PC-9 (cell line): ENCODE measurements at regions not wholly inside any gene's neighbourhood (a gene's known extent, or its start where the extent isn't known, plus 50 kb on each side); places are given as distances from the start of the nearest gene placed in this dataset.

Experiments
- EZH2 ChIP-seq: fragments of 200-600 bp; sonication (generic); IDR thresholded peaks from 2 replicates; pipeline ENCODE4 v1.8.0; 2017; ENCODE audit warnings: antibody characterized with exemption, low read depth
- TF ChIP-seq, protein P1 (sequence below): fragments of 200-600 bp; sonication (generic); conservative IDR thresholded peaks from 2 replicates; pipeline ENCODE4 v1.6.1; 2017; ENCODE audit warnings: mixed run types, antibody characterized with exemption, mild to moderate bottlenecking, moderate library complexity

GRCh38 chr16:6828690-6829089 is 504.0 kb upstream of the RBFOX1 start:
- TF ChIP-seq, protein P1, sequence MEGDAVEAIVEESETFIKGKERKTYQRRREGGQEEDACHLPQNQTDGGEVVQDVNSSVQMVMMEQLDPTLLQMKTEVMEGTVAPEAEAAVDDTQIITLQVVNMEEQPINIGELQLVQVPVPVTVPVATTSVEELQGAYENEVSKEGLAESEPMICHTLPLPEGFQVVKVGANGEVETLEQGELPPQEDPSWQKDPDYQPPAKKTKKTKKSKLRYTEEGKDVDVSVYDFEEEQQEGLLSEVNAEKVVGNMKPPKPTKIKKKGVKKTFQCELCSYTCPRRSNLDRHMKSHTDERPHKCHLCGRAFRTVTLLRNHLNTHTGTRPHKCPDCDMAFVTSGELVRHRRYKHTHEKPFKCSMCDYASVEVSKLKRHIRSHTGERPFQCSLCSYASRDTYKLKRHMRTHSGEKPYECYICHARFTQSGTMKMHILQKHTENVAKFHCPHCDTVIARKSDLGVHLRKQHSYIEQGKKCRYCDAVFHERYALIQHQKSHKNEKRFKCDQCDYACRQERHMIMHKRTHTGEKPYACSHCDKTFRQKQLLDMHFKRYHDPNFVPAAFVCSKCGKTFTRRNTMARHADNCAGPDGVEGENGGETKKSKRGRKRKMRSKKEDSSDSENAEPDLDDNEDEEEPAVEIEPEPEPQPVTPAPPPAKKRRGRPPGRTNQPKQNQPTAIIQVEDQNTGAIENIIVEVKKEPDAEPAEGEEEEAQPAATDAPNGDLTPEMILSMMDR, result no peak
- TF ChIP-seq EZH2, result no peak
